ENCODE measurements at regions not wholly inside any gene's neighbourhood (a gene's known extent, or its start where the extent isn't known, plus 50 kb on each side); places are given as distances from the start of the nearest gene placed in this dataset.
"Not testable (repeated sequence)": the region's sequence is repeated elsewhere in the genome, so short reads cannot be mapped to it uniquely, and the experiment has no call there.

- H3K9me3 ChIP-seq (ENCODE audit: low read length): peaks cover 33% of the 10 kb centered on the region
- H3K27ac ChIP-seq (ENCODE audit: low read length): no peak overlapping the region
- no peak overlapping the region for H2AFZ ChIP-seq (ENCODE audit: low read length)
- H4K20me1 ChIP-seq (ENCODE audit: insufficient read depth, low read depth, low read length): no peaks in the 10 kb centered on the region
- H3K4me1 ChIP-seq (ENCODE audit: low read length): no peaks in the 10 kb centered on the region
- no peak overlapping the region for H3K4me3 ChIP-seq (ENCODE audit: low read length)
- H3K27me3 ChIP-seq (ENCODE audit: low read length): no peaks in the 10 kb centered on the region
- H3K9me2 ChIP-seq (replicated peaks; ENCODE audit: insufficient read depth, low read length): no peaks in the 10 kb centered on the region
- no peaks in the 10 kb centered on the region for H3K79me2 ChIP-seq (ENCODE audit: low read length)
- H3K4me2 ChIP-seq (ENCODE audit: low read depth, low read length, poor library complexity, severe bottlenecking): no peak overlapping the region
- DNase-seq: no peak
- no peak overlapping the region for H3K9ac ChIP-seq (ENCODE audit: low read length)
- H3K36me3 ChIP-seq (ENCODE audit: insufficient read depth, low read length): no peaks in the 10 kb centered on the region
Measured at GRCh38 chr20:12079490-12079889, 161.8 kb downstream of the BTBD3 start.

GRCh38 chr20:12083269-12083668 is 165.6 kb downstream of the BTBD3 start:
- Histone ChIP-seq H3K4me1 (ENCODE audit: low read length) (no peaks in the 10 kb centered on the region), H3K27me3 (ENCODE audit: low read length) (no peaks in the 10 kb centered on the region), H3K9me3 (ENCODE audit: low read length) (peaks cover 17% of the 10 kb centered on the region), H2AFZ (ENCODE audit: low read length) (no peak overlapping the region), H3K79me2 (ENCODE audit: low read length) (no peaks in the 10 kb centered on the region), H3K4me3 (ENCODE audit: low read length) (no peak overlapping the region), H4K20me1 (ENCODE audit: insufficient read depth, low read depth, low read length) (no peaks in the 10 kb centered on the region), H3K9ac (ENCODE audit: low read length) (no peak overlapping the region), H3K27ac (ENCODE audit: low read length) (no peak overlapping the region), H3K4me2 (ENCODE audit: low read depth, low read length, poor library complexity, severe bottlenecking) (no peak overlapping the region), H3K9me2 (replicated peaks; ENCODE audit: insufficient read depth, low read length) (no peaks in the 10 kb centered on the region), H3K36me3 (ENCODE audit: insufficient read depth, low read length) (no peaks in the 10 kb centered on the region)
- DNase-seq: no peak

GRCh38 chr20:12084482-12084881 is 166.8 kb downstream of the BTBD3 start:
- Histone ChIP-seq H3K9me2 (replicated peaks; ENCODE audit: insufficient read depth, low read length) (no peaks in the 10 kb centered on the region), H3K9ac (ENCODE audit: low read length) (no peak overlapping the region), H3K4me3 (ENCODE audit: low read length) (no peak overlapping the region), H3K9me3 (ENCODE audit: low read length) (peaks cover 24% of the 10 kb centered on the region), H3K27ac (ENCODE audit: low read length) (no peak overlapping the region), H3K36me3 (ENCODE audit: insufficient read depth, low read length) (no peaks in the 10 kb centered on the region), H4K20me1 (ENCODE audit: insufficient read depth, low read depth, low read length) (no peaks in the 10 kb centered on the region), H2AFZ (ENCODE audit: low read length) (no peak overlapping the region), H3K4me1 (ENCODE audit: low read length) (no peaks in the 10 kb centered on the region), H3K79me2 (ENCODE audit: low read length) (no peaks in the 10 kb centered on the region), H3K4me2 (ENCODE audit: low read depth, low read length, poor library complexity, severe bottlenecking) (no peak overlapping the region), H3K27me3 (ENCODE audit: low read length) (no peaks in the 10 kb centered on the region)
- DNase-seq: no peak

- Histone ChIP-seq H3K9me2 (replicated peaks; ENCODE audit: insufficient read depth, low read length) (no peaks in the 10 kb centered on the region), H2AFZ (ENCODE audit: low read length) (no peak overlapping the region), H3K36me3 (ENCODE audit: insufficient read depth, low read length) (no peaks in the 10 kb centered on the region), H4K20me1 (ENCODE audit: insufficient read depth, low read depth, low read length) (no peaks in the 10 kb centered on the region), H3K4me3 (ENCODE audit: low read length) (no peak overlapping the region), H3K4me2 (ENCODE audit: low read depth, low read length, poor library complexity, severe bottlenecking) (no peak overlapping the region), H3K4me1 (ENCODE audit: low read length) (no peaks in the 10 kb centered on the region), H3K27me3 (ENCODE audit: low read length) (no peaks in the 10 kb centered on the region), H3K9ac (ENCODE audit: low read length) (no peak overlapping the region), H3K79me2 (ENCODE audit: low read length) (no peaks in the 10 kb centered on the region), H3K9me3 (ENCODE audit: low read length) (peaks cover 28% of the 10 kb centered on the region), H3K27ac (ENCODE audit: low read length) (no peak overlapping the region)
- DNase-seq: no peak
Measured at GRCh38 chr20:12086359-12086758, 168.7 kb downstream of the BTBD3 start.

GRCh38 chr20:12090920-12091319 is 173.2 kb downstream of the BTBD3 start:
- no peak for DNase-seq
- no peaks in the 10 kb centered on the region for H3K4me1 ChIP-seq (ENCODE audit: low read length)

GRCh38 chr20:12093057-12093796 is 175.5 kb downstream of the BTBD3 start:
- Histone ChIP-seq H3K4me2 (ENCODE audit: low read depth, low read length, poor library complexity, severe bottlenecking) (no peak overlapping the region), H3K4me3 (ENCODE audit: low read length) (no peak overlapping the region), H3K27me3 (ENCODE audit: low read length) (no peaks in the 10 kb centered on the region), H3K9ac (ENCODE audit: low read length) (no peak overlapping the region), H3K79me2 (ENCODE audit: low read length) (no peaks in the 10 kb centered on the region), H3K36me3 (ENCODE audit: insufficient read depth, low read length) (no peaks in the 10 kb centered on the region), H4K20me1 (ENCODE audit: insufficient read depth, low read depth, low read length) (no peaks in the 10 kb centered on the region), H3K9me2 (replicated peaks; ENCODE audit: insufficient read depth, low read length) (no peaks in the 10 kb centered on the region), H3K9me3 (ENCODE audit: low read length) (peaks cover 36% of the 10 kb centered on the region), H3K27ac (ENCODE audit: low read length) (no peak overlapping the region), H2AFZ (ENCODE audit: low read length) (no peak overlapping the region), H3K4me1 (ENCODE audit: low read length) (no peaks in the 10 kb centered on the region)
- DNase-seq: no peak

More at GRCh38 chr20:12090920-12091319, 173.2 kb downstream of the BTBD3 start:
- H3K9ac ChIP-seq (ENCODE audit: low read length): no peak overlapping the region
- H4K20me1 ChIP-seq (ENCODE audit: insufficient read depth, low read depth, low read length): no peaks in the 10 kb centered on the region
- no peaks in the 10 kb centered on the region for H3K27me3 ChIP-seq (ENCODE audit: low read length)
- H3K4me3 ChIP-seq (ENCODE audit: low read length): no peak overlapping the region
- H3K9me3 ChIP-seq (ENCODE audit: low read length): peaks cover 25% of the 10 kb centered on the region
- H3K9me2 ChIP-seq (replicated peaks; ENCODE audit: insufficient read depth, low read length): no peaks in the 10 kb centered on the region
- no peak overlapping the region for H2AFZ ChIP-seq (ENCODE audit: low read length)
- no peak overlapping the region for H3K27ac ChIP-seq (ENCODE audit: low read length)
- no peaks in the 10 kb centered on the region for H3K36me3 ChIP-seq (ENCODE audit: insufficient read depth, low read length)
- no peaks in the 10 kb centered on the region for H3K79me2 ChIP-seq (ENCODE audit: low read length)
- no peak overlapping the region for H3K4me2 ChIP-seq (ENCODE audit: low read depth, low read length, poor library complexity, severe bottlenecking)

GRCh38 chr20:12093797-12094190 is 176.1 kb downstream of the BTBD3 start:
- not testable (repeated sequence) for H3K27me3 ChIP-seq (ENCODE audit: low read length); H3K79me2 ChIP-seq (ENCODE audit: low read length); H2AFZ ChIP-seq (ENCODE audit: low read length); H3K9me2 ChIP-seq (replicated peaks; ENCODE audit: insufficient read depth, low read length); H3K27ac ChIP-seq (ENCODE audit: low read length); H3K36me3 ChIP-seq (ENCODE audit: insufficient read depth, low read length); H3K9ac ChIP-seq (ENCODE audit: low read length); DNase-seq; H4K20me1 ChIP-seq (ENCODE audit: insufficient read depth, low read depth, low read length); H3K4me3 ChIP-seq (ENCODE audit: low read length); H3K4me1 ChIP-seq (ENCODE audit: low read length); H3K4me2 ChIP-seq (ENCODE audit: low read depth, low read length, poor library complexity, severe bottlenecking)
- H3K9me3 ChIP-seq (ENCODE audit: low read length): peaks cover 38% of the 10 kb centered on the region

GRCh38 chr20:12095180-12095920 is 177.7 kb downstream of the BTBD3 start:
- Histone ChIP-seq H2AFZ (ENCODE audit: low read length) (no peak overlapping the region), H3K4me3 (ENCODE audit: low read length) (no peak overlapping the region), H3K27me3 (ENCODE audit: low read length) (no peaks in the 10 kb centered on the region), H4K20me1 (ENCODE audit: insufficient read depth, low read depth, low read length) (no peaks in the 10 kb centered on the region), H3K4me2 (ENCODE audit: low read depth, low read length, poor library complexity, severe bottlenecking) (no peak overlapping the region), H3K9me2 (replicated peaks; ENCODE audit: insufficient read depth, low read length) (no peaks in the 10 kb centered on the region), H3K9me3 (ENCODE audit: low read length) (peaks cover 38% of the 10 kb centered on the region), H3K9ac (ENCODE audit: low read length) (no peak overlapping the region), H3K27ac (ENCODE audit: low read length) (no peak overlapping the region), H3K4me1 (ENCODE audit: low read length) (no peaks in the 10 kb centered on the region), H3K79me2 (ENCODE audit: low read length) (no peaks in the 10 kb centered on the region), H3K36me3 (ENCODE audit: insufficient read depth, low read length) (no peaks in the 10 kb centered on the region)
- no peak for DNase-seq
